ENCODE measurements at regions not wholly inside any gene's neighbourhood (a gene's known extent, or its start where the extent isn't known, plus 50 kb on each side); places are given as distances from the start of the nearest gene placed in this dataset.

DNA sequence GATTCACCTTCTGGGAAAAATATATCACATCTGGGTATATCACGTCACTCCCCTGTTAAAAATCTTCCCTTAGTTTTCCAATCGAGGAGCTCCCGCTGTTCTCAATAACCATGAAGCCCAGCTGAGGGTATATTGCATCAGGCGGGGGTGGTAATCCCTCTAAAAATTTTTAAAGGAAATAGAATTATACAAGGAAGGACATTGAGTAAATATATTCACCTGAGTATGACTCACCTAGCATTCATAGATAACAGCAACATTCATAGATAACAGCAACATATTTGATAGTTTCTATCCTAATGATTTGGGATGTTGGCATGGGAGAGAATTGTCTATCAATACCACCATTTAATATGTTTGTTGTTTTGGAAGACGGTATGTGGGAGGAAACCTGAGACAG, 473.6 kb downstream of the RMST start:
- ATAC-seq (no peak), DNase-seq (ENCODE audit: extremely low read depth in 1 of 4, low spot score in 3 of 4) (no peak), FAIRE-seq (no peak)
- Histone ChIP-seq H2AFZ (ENCODE audit: low read depth, low read length) (no peak overlapping the region), H3K79me2 (ENCODE audit: control insufficient read depth, insufficient read depth, low read length) (no peaks in the 10 kb centered on the region), H3K4me1 (replicated peaks in 1 of 2; ENCODE audit: control insufficient read depth in 2 of 2, insufficient read depth in 2 of 2, low read length in 2 of 2) (no peaks in the 10 kb centered on the region), H3K9me3 (replicated peaks; ENCODE audit: control insufficient read depth, insufficient read depth, low read depth, low read length) (0 out of 2 replicates have a peak, but pooled peaks cover 3% of the 10 kb centered on the region), H3K4me3 (no peak overlapping the region), H3K36me3 (ENCODE audit: control insufficient read depth, insufficient read depth, low read length) (no peaks in the 10 kb centered on the region), H3K27ac (ENCODE audit: extremely low read depth, low read depth, low read length) (no peak overlapping the region), H4K20me1 (replicated peaks; ENCODE audit: control insufficient read depth, insufficient read depth, low read length) (no peaks in the 10 kb centered on the region), H3K9ac (ENCODE audit: insufficient read depth in 1 of 2, low read depth in 2 of 2, low read length in 2 of 2) (no peak overlapping the region), H3K4me2 (ENCODE audit: insufficient read depth, low read length) (no peak overlapping the region), H3K9me1 (ENCODE audit: control insufficient read depth, insufficient read depth, low read length) (no peaks in the 10 kb centered on the region), H3K27me3 (ENCODE audit: control insufficient read depth in 2 of 2, insufficient read depth in 2 of 2, low read length in 2 of 2) (no peaks in the 10 kb centered on the region)
- TF ChIP-seq BRCA1 (IDR thresholded peaks at IDR 0.05), result no peak
- no peak for TF ChIP-seq BRCA1 (CRISPR knock-in tag; IDR thresholded peaks at IDR 0.05)
- no peak for TF ChIP-seq CBFA2T3 (IDR thresholded peaks at IDR 0.05)
- TF ChIP-seq CCNT2 (IDR thresholded peaks at IDR 0.05; ENCODE audit: borderline replicate concordance, extremely low read depth, insufficient read length, low read depth, low read length), result no peak
- no peak for TF ChIP-seq ETS2 (tag; IDR thresholded peaks at IDR 0.05; ENCODE audit: borderline replicate concordance, poor library complexity, severe bottlenecking)
- TF ChIP-seq, protein P1, sequence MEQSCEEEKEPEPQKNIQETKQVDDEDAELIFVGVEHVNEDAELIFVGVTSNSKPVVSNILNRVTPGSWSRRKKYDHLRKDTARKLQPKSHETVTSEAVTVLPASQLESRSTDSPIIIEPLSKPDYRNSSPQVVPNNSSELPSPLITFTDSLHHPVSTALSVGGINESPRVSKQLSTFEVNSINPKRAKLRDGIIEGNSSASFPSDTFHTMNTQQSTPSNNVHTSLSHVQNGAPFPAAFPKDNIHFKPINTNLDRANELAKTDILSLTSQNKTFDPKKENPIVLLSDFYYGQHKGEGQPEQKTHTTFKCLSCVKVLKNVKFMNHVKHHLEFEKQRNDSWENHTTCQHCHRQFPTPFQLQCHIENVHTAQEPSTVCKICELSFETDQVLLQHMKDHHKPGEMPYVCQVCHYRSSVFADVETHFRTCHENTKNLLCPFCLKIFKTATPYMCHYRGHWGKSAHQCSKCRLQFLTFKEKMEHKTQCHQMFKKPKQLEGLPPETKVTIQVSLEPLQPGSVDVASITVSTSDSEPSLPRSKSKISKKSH (CRISPR knock-in tag; IDR thresholded peaks at IDR 0.05), result no peak
- TF ChIP-seq CBX2 (IDR thresholded peaks at IDR 0.05; ENCODE audit: insufficient read depth, low read length, poor library complexity, severe bottlenecking), result no peak
- no peak for TF ChIP-seq ZNF644 (tag; IDR thresholded peaks at IDR 0.05; ENCODE audit: low read depth)
- TF ChIP-seq TRIM24 (IDR thresholded peaks at IDR 0.05), result no peak
- no peak for TF ChIP-seq SAFB (IDR thresholded peaks at IDR 0.05; ENCODE audit: borderline replicate concordance, low read depth, low read length)
- no peak for TF ChIP-seq ZNF431 (CRISPR knock-in tag; IDR thresholded peaks at IDR 0.05)
- TF ChIP-seq ZBTB7A (IDR thresholded peaks at IDR 0.05; ENCODE audit: borderline replicate concordance, control insufficient read depth, low read depth, low read length), result no peak
- TF ChIP-seq ZNF133 (CRISPR knock-in tag; IDR thresholded peaks at IDR 0.05), result no peak
- in situ Hi-C loops (cut with MboI), result no loop called here
- no TSS peak for BruUV-seq (replicated peaks)
- 0% methylated on average over 5 of the region's 5 CpGs for WGBS (ENCODE audit: insufficient coverage, low coverage, missing lambda C conversion rate)
- ChIA-PET POLR2A (no interaction called here), CTCF (ENCODE audit: low intra/inter-chr PET ratio) (no interaction called here)
- intact Hi-C loops (cut with micrococcal nuclease), result no loop called here

Data from K562 (cell line).